Cardiac septum (tissue), 1 donor: ENCODE measurements at regions not wholly inside any gene's neighbourhood (a gene's known extent, or its start where the extent isn't known, plus 50 kb on each side); places are given as distances from the start of the nearest gene placed in this dataset.
"Not testable (repeated sequence)": the region's sequence is repeated elsewhere in the genome, so short reads cannot be mapped to it uniquely, and the experiment has no call there.

Experiments used
- DNase-seq: peaks from one replicate; pipeline ENCODE4 v3.0.0-alpha.2; 2020; ENCODE audit warnings: low spot score
- intact Hi-C: fragments of 100-400 bp; cut with DNase I; formaldehyde crosslinking; loops from one replicate; pipeline ENCODE4 v1.14.0; 2022
- donor health status: DM: no; HTN: no; CAD: no.

GRCh38 chr16:73124665-73125375 is 76.9 kb upstream of the ZFHX3 start:
- intact Hi-C loops: loop anchor here (5.0 kb wide), 1 partner anchor 47 kb away; no protein-coding TSS in a partner anchor

GRCh38 chr16:73124097-73124652 is 76.2 kb upstream of the ZFHX3 start:
- DNase-seq: no peak
- intact Hi-C loops: no loop called here

More at GRCh38 chr16:73124665-73125375, 76.9 kb upstream of the ZFHX3 start:
- DNase-seq: no peak

- intact Hi-C loops: no loop called here
- DNase-seq: peak; percentile 77
These were observed 74.9 kb upstream of the ZFHX3 start for GRCh38 chr16:73122604-73123391.

GRCh38 chr16:73116576-73116975 is 68.6 kb upstream of the ZFHX3 start:
- intact Hi-C loops: no loop called here
- DNase-seq: no peak

- no peak for DNase-seq
- intact Hi-C loops: loop anchor here (5.0 kb wide), 1 partner anchor 39 kb away; no protein-coding TSS in a partner anchor
These were observed 65.4 kb upstream of the ZFHX3 start for GRCh38 chr16:73113336-73113735.

GRCh38 chr16:73108195-73108963 is 60.5 kb upstream of the ZFHX3 start:
- no peak for DNase-seq
- intact Hi-C loops: no loop called here

- DNase-seq: no peak
- intact Hi-C loops: no loop called here
These were observed 59.4 kb upstream of the ZFHX3 start for GRCh38 chr16:73107371-73107770.

GRCh38 chr16:73106329-73107034 is 58.6 kb upstream of the ZFHX3 start:
- DNase-seq: no peak
- intact Hi-C loops: no loop called here

GRCh38 chr16:73101568-73101967 is 53.6 kb upstream of the ZFHX3 start:
- intact Hi-C loops: no loop called here

GRCh38 chr16:73099601-73100000 is 51.7 kb upstream of the ZFHX3 start:
- DNase-seq: not testable (repeated sequence)
- intact Hi-C loops: loop anchor here (10.0 kb wide), 1 partner anchor 255 kb away; no protein-coding TSS in a partner anchor

More at GRCh38 chr16:73101568-73101967, 53.6 kb upstream of the ZFHX3 start:
- no peak for DNase-seq
